GM23338 (cell line): ENCODE measurements at regions not wholly inside any gene's neighbourhood (a gene's known extent, or its start where the extent isn't known, plus 50 kb on each side); places are given as distances from the start of the nearest gene placed in this dataset.
A peak's percentile ranks its signal among the peaks of the same experiment; 100 is the strongest.
"Not testable (repeated sequence)": the region's sequence is repeated elsewhere in the genome, so short reads cannot be mapped to it uniquely, and the experiment has no call there.

Source experiments
- ATAC-seq: fragments of 200-7000 bp; cut with Tn5 transposase; 3 replicates; pipeline ENCODE4 v1.9.1; 2020
- DNase-seq: peaks from one replicate; pipeline ENCODE4 v3.0.0-alpha.2; 2015; ENCODE audit warnings: low spot score
- H2AFZ ChIP-seq: fragments of 200-600 bp; sonication (generic); 2 replicates; pipeline ENCODE4 v1.8.0; 2016; ENCODE audit warnings: antibody characterized with exemption, mild to moderate bottlenecking, moderate library complexity
- H3F3A ChIP-seq: fragments of 200-600 bp; sonication (generic); replicated peaks from 2 replicates; pipeline ENCODE4 v1.8.0; 2017; ENCODE audit warnings: antibody characterized with exemption, mixed run types, low read depth
- H3K27ac ChIP-seq: fragments of 200-600 bp; sonication (generic); 2 replicates; pipeline ENCODE4 v1.6.1; 2016; ENCODE audit warnings: low read depth
- H3K27me3 ChIP-seq: fragments of 200-600 bp; sonication (generic); 2 replicates; pipeline ENCODE4 v1.8.0; 2016; ENCODE audit warnings: mild to moderate bottlenecking, mixed run types, moderate library complexity; ENCODE audit not compliant: insufficient read depth
- H3K36me3 ChIP-seq: fragments of 200-600 bp; sonication (generic); 2 replicates; pipeline ENCODE4 v1.8.0; 2016; ENCODE audit warnings: mild to moderate bottlenecking; ENCODE audit not compliant: insufficient read depth
- H3K4me1 ChIP-seq: fragments of 200-600 bp; sonication (generic); 2 replicates; pipeline ENCODE4 v1.8.0; 2016; ENCODE audit warnings: mild to moderate bottlenecking, moderate library complexity; ENCODE audit not compliant: insufficient read depth
- H3K4me2 ChIP-seq: fragments of 200-600 bp; sonication (generic); 2 replicates; pipeline ENCODE4 v1.7.1; 2017; ENCODE audit warnings: mixed run types
- H3K4me3 ChIP-seq: fragments of 200-600 bp; sonication (generic); 2 replicates; pipeline ENCODE4 v1.6.1; 2016; ENCODE audit warnings: mixed run types
- H3K79me2 ChIP-seq: fragments of 200-600 bp; sonication (generic); replicated peaks from 2 replicates; pipeline ENCODE4 v1.8.0; 2017; ENCODE audit warnings: mild to moderate bottlenecking; ENCODE audit not compliant: insufficient read depth
- H3K9me2 ChIP-seq: fragments of 200-600 bp; sonication (generic); 2 replicates; pipeline ENCODE4 v1.8.0; 2017; ENCODE audit not compliant: insufficient read depth
- H4K20me1 ChIP-seq: fragments of 200-600 bp; sonication (generic); replicated peaks from 2 replicates; pipeline ENCODE4 v1.8.0; 2017; ENCODE audit warnings: mild to moderate bottlenecking; ENCODE audit not compliant: insufficient read depth
- H3K27ac Mint-ChIP-seq: 2 replicates; pipeline ENCODE4 v1.8.0; 2020; ENCODE audit warnings: inconsistent platforms, mild to moderate bottlenecking, moderate library complexity, mixed read lengths
- H3K27me3 Mint-ChIP-seq: 3 replicates; pipeline ENCODE4 v1.8.0; 2022; ENCODE audit warnings: low read depth, mild to moderate bottlenecking, moderate library complexity, mixed read lengths, inconsistent platforms; ENCODE audit not compliant: insufficient read depth, poor library complexity
- H3K36me3 Mint-ChIP-seq: 3 replicates; pipeline ENCODE4 v1.8.0; 2021; ENCODE audit warnings: low read depth, mild to moderate bottlenecking, inconsistent platforms, moderate library complexity, mixed read lengths
- H3K4me1 Mint-ChIP-seq: 3 replicates; pipeline ENCODE4 v1.8.0; 2020; ENCODE audit warnings: mild to moderate bottlenecking, inconsistent platforms, mixed read lengths
- H3K4me3 Mint-ChIP-seq: 3 replicates; pipeline ENCODE4 v1.8.0; 2021; ENCODE audit warnings: moderate library complexity, mild to moderate bottlenecking, inconsistent platforms, mixed read lengths
- H3K9me3 Mint-ChIP-seq: 3 replicates; pipeline ENCODE4 v1.8.0; 2020; ENCODE audit warnings: moderate library complexity, mild to moderate bottlenecking, inconsistent platforms, mixed read lengths
- CTCF ChIP-seq, 2 experiments: fragments of 200-600 bp in 1 of 2; sonication (generic) in 1 of 2; conservative IDR thresholded peaks; 2 replicates each; pipeline versions ENCODE4 v1.5.1 to v1.6.1; 2016 to 2017; ENCODE audit warnings: antibody characterized with exemption in 2 of 2, low read depth in 2 of 2, mild to moderate bottlenecking in 2 of 2, moderate library complexity in 1 of 2
- ETS1 ChIP-seq: IDR thresholded peaks from 2 replicates; pipeline ENCODE4 v1.6.1; 2016; ENCODE audit warnings: antibody characterized with exemption
- JUNB ChIP-seq: IDR thresholded peaks from one replicate; pipeline ENCODE4 v1.6.1; 2016; ENCODE audit warnings: antibody characterized with exemption; ENCODE audit not compliant: unreplicated experiment
- POLR2AphosphoS5 ChIP-seq: IDR thresholded peaks from 2 replicates; pipeline ENCODE4 v1.6.1; 2016; ENCODE audit warnings: antibody characterized with exemption, low read depth
- REST ChIP-seq: IDR thresholded peaks from one replicate; pipeline ENCODE4 v1.6.1; 2018; ENCODE audit warnings: antibody characterized with exemption; ENCODE audit not compliant: unreplicated experiment
- STAT1 ChIP-seq: IDR thresholded peaks from one replicate; pipeline ENCODE4 v1.6.1; 2016; ENCODE audit warnings: antibody characterized with exemption; ENCODE audit not compliant: unreplicated experiment
- ZNF114 ChIP-seq: fragments of 250-450 bp; sonication (Bioruptor Pico); IDR thresholded peaks from 2 replicates; pipeline ENCODE4 v1.5.0; 2020; ENCODE audit warnings: mild to moderate bottlenecking, moderate library complexity

GRCh38 chr2:128604581-128604980 is 285.9 kb upstream of the HS6ST1 start:
- not testable (repeated sequence) for DNase-seq, H2AFZ ChIP-seq, ATAC-seq, H3K9me3 Mint-ChIP-seq, H3K4me3 Mint-ChIP-seq, H3K36me3 Mint-ChIP-seq, H3K4me1 ChIP-seq, H3K27ac ChIP-seq, H3K4me1 Mint-ChIP-seq, H3F3A ChIP-seq, H3K79me2 ChIP-seq, H3K4me3 ChIP-seq, H3K4me2 ChIP-seq, H3K9me2 ChIP-seq, H3K36me3 ChIP-seq, H4K20me1 ChIP-seq, H3K27me3 ChIP-seq, H3K27ac Mint-ChIP-seq, H3K27me3 Mint-ChIP-seq

- H3K9me3 Mint-ChIP-seq, result no peaks in the 10 kb centered on the region
- no peak for DNase-seq
- no peaks in the 10 kb centered on the region for H3K27me3 ChIP-seq
Observed at GRCh38 chr2:128605421-128605820, 286.8 kb upstream of the HS6ST1 start.

More at GRCh38 chr2:128605421-128605820, 286.8 kb upstream of the HS6ST1 start:
- peaks cover 4% of the 10 kb centered on the region; the same call in 2 of the 3 replicates for H3K4me1 Mint-ChIP-seq
- Histone ChIP-seq H3K9me2 (no peaks in the 10 kb centered on the region), H4K20me1 (no peaks in the 10 kb centered on the region), H3K4me2 (no peak overlapping the region), H3K27ac (no peak overlapping the region), H2AFZ (peak overlapping the region; percentile 59; the same call in 1 of the 2 replicates), H3K36me3 (no peaks in the 10 kb centered on the region), H3K79me2 (no peaks in the 10 kb centered on the region), H3F3A (no peaks in the 10 kb centered on the region), H3K4me1 (peaks cover 8% of the 10 kb centered on the region), H3K4me3 (no peak overlapping the region)
- TF ChIP-seq JUNB, result no peak
- TF ChIP-seq ZNF114, result no peak
- TF ChIP-seq CTCF (conservative IDR thresholded peaks at IDR 0.05; ENCODE audit: low read depth in 2 of 2), result no peak
- no peak for TF ChIP-seq REST
- no peak for TF ChIP-seq STAT1
- no peak for TF ChIP-seq POLR2AphosphoS5
- no peak for TF ChIP-seq ETS1
- no peak for ATAC-seq
- no peak overlapping the region for H3K4me3 Mint-ChIP-seq
- no peaks in the 10 kb centered on the region for H3K36me3 Mint-ChIP-seq
- no peak overlapping the region for H3K27ac Mint-ChIP-seq
- H3K27me3 Mint-ChIP-seq, result peaks cover 8% of the 10 kb centered on the region
